Muscle layer of duodenum (tissue), 2 donors: ENCODE measurements at regions not wholly inside any gene's neighbourhood (a gene's known extent, or its start where the extent isn't known, plus 50 kb on each side); places are given as distances from the start of the nearest gene placed in this dataset.

Experiments
- H3K27ac ChIP-seq: one replicate; pipeline ENCODE4 v1.7.0; 2013; ENCODE audit warnings: mild to moderate bottlenecking, low read length
- H3K27me3 ChIP-seq: one replicate; pipeline ENCODE4 v1.7.0; 2013; ENCODE audit warnings: low read depth, mild to moderate bottlenecking, control low read depth, low read length
- H3K36me3 ChIP-seq, 2 donors: one replicate each; pipeline ENCODE4 v1.7.0; 2013; ENCODE audit warnings: low read length in 2 of 2, control low read depth in 1 of 2, mild to moderate bottlenecking in 1 of 2; ENCODE audit not compliant: insufficient read depth in 2 of 2, control insufficient read depth in 1 of 2
- H3K4me1 ChIP-seq, 2 donors: one replicate each; pipeline ENCODE4 v1.7.0; 2013; ENCODE audit warnings: low read length in 2 of 2, mild to moderate bottlenecking in 2 of 2, control low read depth in 1 of 2, moderate library complexity in 1 of 2; ENCODE audit not compliant: insufficient read depth in 2 of 2, control insufficient read depth in 1 of 2
- H3K4me3 ChIP-seq, 2 donors: one replicate each; pipeline ENCODE4 v1.7.0; 2013; ENCODE audit warnings: low read length in 2 of 2, low read depth in 1 of 2, mild to moderate bottlenecking in 1 of 2
- H3K9me3 ChIP-seq, 2 donors: one replicate each; pipeline ENCODE4 v1.7.0; 2013; ENCODE audit warnings: low read length in 2 of 2, control low read depth in 1 of 2, mild to moderate bottlenecking in 1 of 2; ENCODE audit not compliant: control insufficient read depth in 1 of 2
- donor health status: healthy.

DNA sequence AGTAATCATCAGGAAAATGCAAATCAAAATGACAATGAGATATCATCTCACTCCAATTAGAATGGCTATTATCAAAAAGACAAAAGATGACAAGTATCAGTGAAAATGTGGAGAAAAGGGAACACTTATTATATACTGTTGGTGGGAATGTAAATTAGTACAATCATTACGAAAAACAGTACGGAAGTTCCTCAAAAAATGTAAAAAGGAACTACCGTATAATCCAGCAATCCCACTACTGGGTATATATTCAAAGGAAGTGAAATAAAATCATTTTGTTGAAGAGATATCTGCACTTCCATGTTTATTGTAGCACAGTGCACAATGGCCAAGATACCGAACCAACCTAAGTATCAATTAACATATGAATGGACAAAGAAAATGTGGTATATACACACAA lies 52.4 kb upstream of the TEX51 start:
- Histone ChIP-seq H3K4me3 (no peak overlapping the region), H3K9me3 (no peaks in the 10 kb centered on the region), H3K4me1 (no peaks in the 10 kb centered on the region), H3K27me3 (no peaks in the 10 kb centered on the region), H3K36me3 (no peaks in the 10 kb centered on the region), H3K27ac (no peak overlapping the region)
